ENCODE measurements at regions not wholly inside any gene's neighbourhood (a gene's known extent, or its start where the extent isn't known, plus 50 kb on each side); places are given as distances from the start of the nearest gene placed in this dataset.
A peak's percentile ranks its signal among the peaks of the same experiment; 100 is the strongest.

GRCh38 chr11:122215244-122215992 lies 99.4 kb upstream of the BLID start:
- Histone ChIP-seq H3K27me3 (no peaks in the 10 kb centered on the region), H3K4me3 (no peak overlapping the region), H3K9me3 (no peaks in the 10 kb centered on the region), H3K36me3 (no peaks in the 10 kb centered on the region), H3K4me1 (no peaks in the 10 kb centered on the region), H3K27ac (peak overlapping the region in 1 of 4 donors; percentile 14)
- TF ChIP-seq CTCF (IDR thresholded peaks at IDR 0.05) (peak in 5 of 6 experiments; percentile 42 to 60 (median 58)), POLR2A (IDR thresholded peaks at IDR 0.05) (no peak)
- peak in 2 of 3 donors; percentile 59 to 67 for DNase-seq

GRCh38 chr11:122214567-122214966 lies 98.6 kb upstream of the BLID start:
- Histone ChIP-seq H3K4me1 (no peaks in the 10 kb centered on the region), H3K27me3 (no peaks in the 10 kb centered on the region), H3K36me3 (no peaks in the 10 kb centered on the region), H3K4me3 (no peak overlapping the region), H3K27ac (no peak overlapping the region), H3K9me3 (no peaks in the 10 kb centered on the region)
- TF ChIP-seq POLR2A (IDR thresholded peaks at IDR 0.05), result no peak
- no peak for TF ChIP-seq CTCF (IDR thresholded peaks at IDR 0.05)
- DNase-seq, result no peak

- no peaks in the 10 kb centered on the region for H3K4me1 ChIP-seq
- TF ChIP-seq CTCF (IDR thresholded peaks at IDR 0.05) (no peak), POLR2A (IDR thresholded peaks at IDR 0.05) (no peak)
- no peak overlapping the region for H3K27ac ChIP-seq
- H3K36me3 ChIP-seq, result no peaks in the 10 kb centered on the region
- DNase-seq, result no peak
- H3K27me3 ChIP-seq, result no peaks in the 10 kb centered on the region
- no peak overlapping the region for H3K4me3 ChIP-seq
- H3K9me3 ChIP-seq, result no peaks in the 10 kb centered on the region
Measured at GRCh38 chr11:122214080-122214479, 98.1 kb upstream of the BLID start.

GRCh38 chr11:122213171-122213570 lies 97.2 kb upstream of the BLID start:
- peak in 1 of 3 donors; percentile 40 for DNase-seq
- Histone ChIP-seq H3K36me3 (no peaks in the 10 kb centered on the region), H3K27ac (no peak overlapping the region), H3K4me1 (no peaks in the 10 kb centered on the region), H3K4me3 (no peak overlapping the region), H3K27me3 (no peaks in the 10 kb centered on the region), H3K9me3 (no peaks in the 10 kb centered on the region)
- TF ChIP-seq CTCF (IDR thresholded peaks at IDR 0.05) (no peak), POLR2A (IDR thresholded peaks at IDR 0.05) (no peak)

GRCh38 chr11:122210367-122210997 lies 94.5 kb upstream of the BLID start:
- Histone ChIP-seq H3K27ac (no peak overlapping the region), H3K27me3 (no peaks in the 10 kb centered on the region), H3K9me3 (no peaks in the 10 kb centered on the region), H3K4me3 (no peak overlapping the region), H3K36me3 (no peaks in the 10 kb centered on the region), H3K4me1 (no peaks in the 10 kb centered on the region)
- TF ChIP-seq CTCF (IDR thresholded peaks at IDR 0.05) (no peak), POLR2A (IDR thresholded peaks at IDR 0.05) (no peak)
- no peak for DNase-seq
